ENCODE measurements at regions not wholly inside any gene's neighbourhood (a gene's known extent, or its start where the extent isn't known, plus 50 kb on each side); places are given as distances from the start of the nearest gene placed in this dataset.

GRCh38 chr3:77814845-77815244 is 774.9 kb downstream of the ROBO2 start:
- no peaks in the 10 kb centered on the region for H4K20me1 ChIP-seq (ENCODE audit: control insufficient read depth, insufficient read depth, insufficient read length)
- no peak overlapping the region for H3K4ac ChIP-seq (ENCODE audit: low read depth, low read length)
- H3T11ph ChIP-seq (ENCODE audit: low read length) = no peak overlapping the region
- H3K56ac ChIP-seq (ENCODE audit: insufficient read length, low read depth, low read length) = no peak overlapping the region
- H3K23me2 ChIP-seq (ENCODE audit: insufficient read length, low read depth, low read length, poor library complexity, severe bottlenecking) = no peaks in the 10 kb centered on the region
- no peak overlapping the region for H4K5ac ChIP-seq (ENCODE audit: insufficient read length, low read depth, low read length)
- no peak for DNase-seq
- no peaks in the 10 kb centered on the region for H3K4me1 ChIP-seq (ENCODE audit: insufficient read depth, low read length)
- H3K27ac ChIP-seq (ENCODE audit: insufficient read length, low read depth, low read length) = no peak overlapping the region
- H3K14ac ChIP-seq (ENCODE audit: insufficient read depth, low read length) = no peak overlapping the region
- Mint-ChIP-seq H3K4me3 (no peak overlapping the region), H3K36me3 (ENCODE audit: insufficient read depth in 1 of 3, low read depth in 3 of 3) (no peaks in the 10 kb centered on the region), H3K4me1 (0 out of 4 replicates have a peak, but pooled peaks cover 0 to 2% of the 10 kb centered on the region in 2 experiments), H3K27ac (no peak overlapping the region), H3K27me3 (ENCODE audit: low read depth) (no peaks in the 10 kb centered on the region), H3K9me3 (no peaks in the 10 kb centered on the region)
- H2BK12ac ChIP-seq (ENCODE audit: insufficient read length, low read depth, low read length) = no peak overlapping the region
- H2BK5ac ChIP-seq (ENCODE audit: insufficient read length, low read length) = no peak overlapping the region
- no peak for TF ChIP-seq CTCF (conservative IDR thresholded peaks at IDR 0.05)
- no peak overlapping the region for H3K18ac ChIP-seq (ENCODE audit: insufficient read length, low read depth, low read length)
- H3K79me2 ChIP-seq (ENCODE audit: insufficient read depth, low read length) = no peaks in the 10 kb centered on the region
- H3K27me3 ChIP-seq (ENCODE audit: insufficient read depth, low read length) = no peaks in the 10 kb centered on the region
- H4K91ac ChIP-seq (ENCODE audit: insufficient read length, low read depth, low read length) = no peak overlapping the region
- no peak overlapping the region for H2AK5ac ChIP-seq (ENCODE audit: insufficient read length, low read length)
- H2AFZ ChIP-seq (ENCODE audit: low read length) = no peak overlapping the region
- H3K23ac ChIP-seq (ENCODE audit: insufficient read length, low read depth, low read length) = no peak overlapping the region
- no peak overlapping the region for H4K8ac ChIP-seq (replicated peaks; ENCODE audit: insufficient read length, low read depth, low read length)
- no peak overlapping the region for H2BK120ac ChIP-seq (ENCODE audit: low read depth, low read length, poor library complexity, severe bottlenecking)
- no peak overlapping the region for H3K9ac ChIP-seq (ENCODE audit: extremely low read depth, insufficient read length, low read length)
- H3K4me2 ChIP-seq (ENCODE audit: insufficient read depth, insufficient read length, low read length) = no peak overlapping the region
- H3K9me3 ChIP-seq (ENCODE audit: control insufficient read depth, low read depth, low read length) = no peaks in the 10 kb centered on the region
- H3K79me1 ChIP-seq (ENCODE audit: insufficient read depth, low read depth, low read length, poor library complexity, severe bottlenecking) = no peaks in the 10 kb centered on the region
- H2BK20ac ChIP-seq (ENCODE audit: low read depth, low read length, poor library complexity, severe bottlenecking) = no peak overlapping the region
- no peak overlapping the region for H2BK15ac ChIP-seq (ENCODE audit: low read depth, low read length)
